HK-2 (cell line): ENCODE measurements at regions not wholly inside any gene's neighbourhood (a gene's known extent, or its start where the extent isn't known, plus 50 kb on each side); places are given as distances from the start of the nearest gene placed in this dataset.
"Not testable (repeated sequence)": the region's sequence is repeated elsewhere in the genome, so short reads cannot be mapped to it uniquely, and the experiment has no call there.

Experiments used
- DNase-seq: peaks from one replicate; pipeline ENCODE4 v3.0.0-alpha.2; 2018; ENCODE audit not compliant: unreplicated experiment

- not testable (repeated sequence) for DNase-seq
These were observed 342.7 kb downstream of the KLF13 start for GRCh38 chr15:31669158-31669908.

GRCh38 chr15:31673263-31673662 lies 346.6 kb downstream of the KLF13 start:
- not testable (repeated sequence) for DNase-seq

- not testable (repeated sequence) for DNase-seq
These were observed 348.6 kb upstream of the CHRNA7 start for GRCh38 chr15:31681529-31682259.

GRCh38 chr15:31687088-31687487 lies 343.2 kb upstream of the CHRNA7 start:
- DNase-seq: not testable (repeated sequence)

GRCh38 chr15:31696509-31696908 lies 333.8 kb upstream of the CHRNA7 start:
- DNase-seq: not testable (repeated sequence)

- DNase-seq: not testable (repeated sequence)
These were observed 325.1 kb upstream of the CHRNA7 start for GRCh38 chr15:31705076-31705678.

- DNase-seq: not testable (repeated sequence)
These were observed 322.2 kb upstream of the CHRNA7 start for GRCh38 chr15:31707944-31708702.

GRCh38 chr15:31708703-31709327 lies 321.5 kb upstream of the CHRNA7 start:
- not testable (repeated sequence) for DNase-seq

- DNase-seq: not testable (repeated sequence)
These were observed 320.8 kb upstream of the CHRNA7 start for GRCh38 chr15:31709479-31709878.

GRCh38 chr15:31710806-31711205 lies 319.5 kb upstream of the CHRNA7 start:
- DNase-seq: not testable (repeated sequence)

GRCh38 chr15:31715208-31715607 lies 315.1 kb upstream of the CHRNA7 start:
- DNase-seq: not testable (repeated sequence)

- not testable (repeated sequence) for DNase-seq
These were observed 311.7 kb upstream of the CHRNA7 start for GRCh38 chr15:31718625-31719024.

- not testable (repeated sequence) for DNase-seq
These were observed 310.8 kb upstream of the CHRNA7 start for GRCh38 chr15:31719396-31720022.

- not testable (repeated sequence) for DNase-seq
These were observed 307.3 kb upstream of the CHRNA7 start for GRCh38 chr15:31723019-31723418.

GRCh38 chr15:31724903-31725302 lies 305.4 kb upstream of the CHRNA7 start:
- DNase-seq: not testable (repeated sequence)

- DNase-seq: not testable (repeated sequence)
These were observed 304.7 kb upstream of the CHRNA7 start for GRCh38 chr15:31725619-31726018.

GRCh38 chr15:31727612-31728011 lies 302.7 kb upstream of the CHRNA7 start:
- no peak for DNase-seq

GRCh38 chr15:31732726-31733125 lies 297.6 kb upstream of the CHRNA7 start:
- no peak for DNase-seq

GRCh38 chr15:31733424-31733823 lies 296.9 kb upstream of the CHRNA7 start:
- no peak for DNase-seq

- DNase-seq: no peak
These were observed 290.1 kb upstream of the CHRNA7 start for GRCh38 chr15:31740203-31740602.

- no peak for DNase-seq
These were observed 284.5 kb upstream of the CHRNA7 start for GRCh38 chr15:31745841-31746240.
